Esophagus muscularis mucosa (tissue), 4 donors: ENCODE measurements at regions not wholly inside any gene's neighbourhood (a gene's known extent, or its start where the extent isn't known, plus 50 kb on each side); places are given as distances from the start of the nearest gene placed in this dataset.

Experiments
- EP300 ChIP-seq: sonication (generic); formaldehyde crosslinking; IDR thresholded peaks from one replicate; pipeline ENCODE4 v1.6.1; 2017; ENCODE audit warnings: antibody characterized with exemption
- POLR2A ChIP-seq: fragments of 450-650 bp; IDR thresholded peaks from one replicate; pipeline ENCODE4 v1.6.1; 2017; ENCODE audit warnings: antibody characterized with exemption, moderate library complexity, mild to moderate bottlenecking, low read depth
- POLR2AphosphoS5 ChIP-seq, 2 donors: sonication (generic); formaldehyde crosslinking; IDR thresholded peaks; one replicate each; pipeline ENCODE4 v1.6.1; 2017; ENCODE audit warnings: antibody characterized with exemption in 2 of 2
- TF ChIP-seq, protein P1 (sequence below), 3 experiments: fragments of 200-600 bp in 2 of 3; fragments of 450-650 bp in 1 of 3; sonication (generic) in 2 of 3; IDR thresholded peaks; one replicate each; pipeline ENCODE4 v1.5.1; 2017 to 2019; ENCODE audit warnings: antibody characterized with exemption in 3 of 3, mild to moderate bottlenecking in 2 of 3, moderate library complexity in 1 of 3

DNA sequence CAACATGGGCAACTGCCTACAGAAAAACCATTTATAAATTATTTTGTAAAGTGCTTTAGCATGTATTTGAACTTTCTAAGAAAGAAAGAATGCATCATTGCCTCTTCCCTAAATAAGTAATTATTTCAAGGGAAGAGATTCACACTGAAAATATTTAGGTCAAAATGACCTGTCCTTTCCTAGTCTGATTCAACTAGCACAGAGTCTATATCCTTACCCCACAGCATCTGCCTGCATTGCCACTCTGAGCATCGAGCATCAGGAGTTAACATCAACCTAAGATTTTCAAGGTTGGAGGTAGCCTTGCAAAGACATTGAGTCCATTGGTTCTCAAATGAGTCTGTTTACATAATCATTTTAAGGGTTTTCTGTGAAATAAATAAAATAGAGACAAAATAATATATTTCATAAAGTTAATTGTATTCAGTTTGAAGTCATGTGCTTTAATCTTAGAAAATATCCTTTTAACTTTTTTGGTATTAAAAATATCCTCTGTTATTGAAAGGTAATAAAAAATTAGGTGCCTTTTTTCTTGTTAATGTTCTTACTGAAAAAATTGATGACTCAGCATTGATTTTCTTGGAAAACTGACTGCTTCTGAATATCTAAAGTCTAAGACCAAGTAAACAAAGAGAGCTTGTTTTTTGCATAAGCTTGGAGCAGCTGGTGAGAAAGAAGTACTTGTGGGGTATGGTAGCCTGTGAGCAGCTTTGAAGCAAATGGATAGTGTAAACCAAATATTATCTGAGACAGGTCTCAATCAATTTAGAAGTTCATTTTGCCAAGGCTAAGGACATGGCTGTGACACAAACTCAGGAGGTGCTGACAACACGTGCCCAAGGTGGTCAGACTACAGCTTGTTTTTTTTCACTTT, 269.0 kb upstream of the CLEC14A start:
- TF ChIP-seq, protein P1, sequence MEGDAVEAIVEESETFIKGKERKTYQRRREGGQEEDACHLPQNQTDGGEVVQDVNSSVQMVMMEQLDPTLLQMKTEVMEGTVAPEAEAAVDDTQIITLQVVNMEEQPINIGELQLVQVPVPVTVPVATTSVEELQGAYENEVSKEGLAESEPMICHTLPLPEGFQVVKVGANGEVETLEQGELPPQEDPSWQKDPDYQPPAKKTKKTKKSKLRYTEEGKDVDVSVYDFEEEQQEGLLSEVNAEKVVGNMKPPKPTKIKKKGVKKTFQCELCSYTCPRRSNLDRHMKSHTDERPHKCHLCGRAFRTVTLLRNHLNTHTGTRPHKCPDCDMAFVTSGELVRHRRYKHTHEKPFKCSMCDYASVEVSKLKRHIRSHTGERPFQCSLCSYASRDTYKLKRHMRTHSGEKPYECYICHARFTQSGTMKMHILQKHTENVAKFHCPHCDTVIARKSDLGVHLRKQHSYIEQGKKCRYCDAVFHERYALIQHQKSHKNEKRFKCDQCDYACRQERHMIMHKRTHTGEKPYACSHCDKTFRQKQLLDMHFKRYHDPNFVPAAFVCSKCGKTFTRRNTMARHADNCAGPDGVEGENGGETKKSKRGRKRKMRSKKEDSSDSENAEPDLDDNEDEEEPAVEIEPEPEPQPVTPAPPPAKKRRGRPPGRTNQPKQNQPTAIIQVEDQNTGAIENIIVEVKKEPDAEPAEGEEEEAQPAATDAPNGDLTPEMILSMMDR (IDR thresholded peaks at IDR 0.05): no peak
- TF ChIP-seq POLR2AphosphoS5 (IDR thresholded peaks at IDR 0.05) (no peak), POLR2A (no peak), EP300 (no peak)
